HCT116 (cell line): ENCODE measurements at regions not wholly inside any gene's neighbourhood (a gene's known extent, or its start where the extent isn't known, plus 50 kb on each side); places are given as distances from the start of the nearest gene placed in this dataset.
"Not testable (repeated sequence)": the region's sequence is repeated elsewhere in the genome, so short reads cannot be mapped to it uniquely, and the experiment has no call there.

Source experiments
- ATF3 ChIP-seq: IDR thresholded peaks from 2 replicates; pipeline ENCODE4 v1.6.1; 2012
- CEBPB ChIP-seq: IDR thresholded peaks from 2 replicates; pipeline ENCODE4 v1.6.1; 2012; ENCODE audit warnings: low read depth
- EGR1 ChIP-seq: IDR thresholded peaks from 2 replicates; pipeline ENCODE4 v1.6.1; 2012; ENCODE audit warnings: low read depth
- EZH2 ChIP-seq: fragments of 200-600 bp; sonication (generic); IDR thresholded peaks from 2 replicates; pipeline ENCODE4 v1.6.1; 2017; ENCODE audit warnings: antibody characterized with exemption, mixed run types
- EZH2phosphoT487 ChIP-seq: fragments of 200-600 bp; IDR thresholded peaks from 2 replicates; pipeline ENCODE4 v1.6.1; 2018; ENCODE audit warnings: antibody characterized with exemption, borderline replicate concordance
- FOSL1 ChIP-seq: IDR thresholded peaks from 2 replicates; pipeline ENCODE4 v1.6.1; 2012; ENCODE audit warnings: low read depth
- MAX ChIP-seq: IDR thresholded peaks from 2 replicates; pipeline ENCODE4 v1.6.1; 2012
- POLR2A ChIP-seq: IDR thresholded peaks from 2 replicates; pipeline ENCODE4 v1.7.0; 2011; ENCODE audit warnings: borderline replicate concordance; ENCODE audit not compliant: insufficient read depth, insufficient read length; ENCODE audit errors: extremely low read depth
- POLR2AphosphoS5 ChIP-seq: IDR thresholded peaks from 2 replicates; pipeline ENCODE4 v1.6.1; 2011; ENCODE audit warnings: mild to moderate bottlenecking, low read depth, low read length, moderate library complexity
- REST ChIP-seq: IDR thresholded peaks from 2 replicates; pipeline ENCODE4 v1.6.1; 2012; ENCODE audit warnings: low read depth
- SP1 ChIP-seq: IDR thresholded peaks from 2 replicates; pipeline ENCODE4 v1.6.1; 2012; ENCODE audit warnings: low read depth
- TF ChIP-seq, protein P1 (sequence below), 3 experiments: fragments of 200-600 bp in 1 of 3; sonication (generic) in 1 of 3; IDR thresholded peaks in 2 of 3; conservative IDR thresholded peaks in 1 of 3; 2 replicates each; pipeline ENCODE4 v1.5.1; 2012 to 2017; ENCODE audit warnings: low read depth in 2 of 3, low read length in 2 of 3, antibody characterized with exemption in 1 of 3, borderline replicate concordance in 1 of 3, control low read depth in 1 of 3, mild to moderate bottlenecking in 1 of 3, mixed read lengths in 1 of 3, mixed run types in 1 of 3, moderate library complexity in 1 of 3; ENCODE audit not compliant: insufficient read depth in 1 of 3

DNA sequence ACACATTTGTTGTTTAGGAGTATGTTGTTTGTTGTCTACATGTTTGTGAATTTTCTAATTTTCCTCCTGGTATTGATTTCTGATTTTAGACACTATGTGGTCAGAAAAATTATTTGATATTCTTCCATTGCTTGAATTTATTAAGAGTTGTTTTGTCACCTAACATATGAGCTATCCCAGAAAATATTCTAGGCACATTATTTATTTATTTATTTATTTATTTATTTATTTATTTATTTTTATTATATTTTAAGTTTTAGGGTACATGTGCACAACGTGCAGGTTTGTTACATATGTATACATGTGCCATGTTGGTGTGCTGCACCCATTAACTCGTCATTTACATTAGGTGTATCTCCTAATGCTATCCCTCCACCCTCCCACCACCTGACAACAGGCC lies 320.8 kb upstream of the CCNG1 start:
- TF ChIP-seq EGR1, REST, CEBPB, FOSL1, EZH2, EZH2phosphoT487, ATF3, POLR2A, MAX, POLR2AphosphoS5, SP1: not testable (repeated sequence)
- TF ChIP-seq, protein P1, sequence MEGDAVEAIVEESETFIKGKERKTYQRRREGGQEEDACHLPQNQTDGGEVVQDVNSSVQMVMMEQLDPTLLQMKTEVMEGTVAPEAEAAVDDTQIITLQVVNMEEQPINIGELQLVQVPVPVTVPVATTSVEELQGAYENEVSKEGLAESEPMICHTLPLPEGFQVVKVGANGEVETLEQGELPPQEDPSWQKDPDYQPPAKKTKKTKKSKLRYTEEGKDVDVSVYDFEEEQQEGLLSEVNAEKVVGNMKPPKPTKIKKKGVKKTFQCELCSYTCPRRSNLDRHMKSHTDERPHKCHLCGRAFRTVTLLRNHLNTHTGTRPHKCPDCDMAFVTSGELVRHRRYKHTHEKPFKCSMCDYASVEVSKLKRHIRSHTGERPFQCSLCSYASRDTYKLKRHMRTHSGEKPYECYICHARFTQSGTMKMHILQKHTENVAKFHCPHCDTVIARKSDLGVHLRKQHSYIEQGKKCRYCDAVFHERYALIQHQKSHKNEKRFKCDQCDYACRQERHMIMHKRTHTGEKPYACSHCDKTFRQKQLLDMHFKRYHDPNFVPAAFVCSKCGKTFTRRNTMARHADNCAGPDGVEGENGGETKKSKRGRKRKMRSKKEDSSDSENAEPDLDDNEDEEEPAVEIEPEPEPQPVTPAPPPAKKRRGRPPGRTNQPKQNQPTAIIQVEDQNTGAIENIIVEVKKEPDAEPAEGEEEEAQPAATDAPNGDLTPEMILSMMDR (IDR thresholded peaks at IDR 0.05 in 2 of 3, conservative IDR thresholded peaks at IDR 0.05 in 1 of 3; ENCODE audit: borderline replicate concordance in 1 of 3, insufficient read depth in 1 of 3, low read depth in 2 of 3, low read length in 2 of 3): not testable (repeated sequence)
